ENCODE measurements at regions not wholly inside any gene's neighbourhood (a gene's known extent, or its start where the extent isn't known, plus 50 kb on each side); places are given as distances from the start of the nearest gene placed in this dataset.

GRCh38 chr3:34779092-34779491 lies 860.2 kb upstream of the ARPP21 start:
- no peak for DNase-seq (ENCODE audit: low spot score)
- in situ Hi-C loops (cut with MboI; ENCODE audit: low sequenced_read_pairs, unreplicated experiment), result no loop called here
- TF ChIP-seq CTCF (IDR thresholded peaks at IDR 0.05; ENCODE audit: borderline replicate concordance, control extremely low read depth, extremely low read depth, insufficient read depth, missing control alignments), result no peak

DNA sequence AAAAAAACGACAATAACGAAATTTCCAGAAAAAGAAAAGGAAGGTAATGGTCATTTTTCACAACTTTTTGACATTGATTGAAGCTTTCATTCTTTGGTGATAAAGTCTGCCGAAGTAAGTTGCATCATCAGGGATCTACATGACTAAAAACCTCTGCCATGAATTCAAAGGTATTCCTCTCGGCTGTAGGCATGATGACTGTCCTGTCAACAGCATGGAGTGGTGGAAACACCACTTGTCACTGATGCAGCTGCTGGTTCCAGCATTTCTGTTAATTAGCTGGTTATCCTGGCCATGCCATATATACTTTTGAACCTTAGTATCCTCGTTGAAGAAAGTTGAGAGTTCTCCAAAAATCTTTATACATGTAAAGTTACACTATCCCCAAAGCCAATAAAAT lies 859.0 kb upstream of the ARPP21 start:
- in situ Hi-C loops (cut with MboI; ENCODE audit: low sequenced_read_pairs, unreplicated experiment), result no loop called here
- TF ChIP-seq CTCF (IDR thresholded peaks at IDR 0.05; ENCODE audit: borderline replicate concordance, control extremely low read depth, extremely low read depth, insufficient read depth, missing control alignments), result no peak
- DNase-seq (ENCODE audit: low spot score), result no peak

GRCh38 chr3:34780973-34781372 lies 858.4 kb upstream of the ARPP21 start:
- in situ Hi-C loops (cut with MboI; ENCODE audit: low sequenced_read_pairs, unreplicated experiment), result no loop called here
- no peak for DNase-seq (ENCODE audit: low spot score)
- no peak for TF ChIP-seq CTCF (IDR thresholded peaks at IDR 0.05; ENCODE audit: borderline replicate concordance, control extremely low read depth, extremely low read depth, insufficient read depth, missing control alignments)

GRCh38 chr3:34782871-34783270 lies 856.5 kb upstream of the ARPP21 start:
- in situ Hi-C loops (cut with MboI; ENCODE audit: low sequenced_read_pairs, unreplicated experiment), result no loop called here
- no peak for DNase-seq (ENCODE audit: low spot score)
- TF ChIP-seq CTCF (IDR thresholded peaks at IDR 0.05; ENCODE audit: borderline replicate concordance, control extremely low read depth, extremely low read depth, insufficient read depth, missing control alignments), result no peak

DNA sequence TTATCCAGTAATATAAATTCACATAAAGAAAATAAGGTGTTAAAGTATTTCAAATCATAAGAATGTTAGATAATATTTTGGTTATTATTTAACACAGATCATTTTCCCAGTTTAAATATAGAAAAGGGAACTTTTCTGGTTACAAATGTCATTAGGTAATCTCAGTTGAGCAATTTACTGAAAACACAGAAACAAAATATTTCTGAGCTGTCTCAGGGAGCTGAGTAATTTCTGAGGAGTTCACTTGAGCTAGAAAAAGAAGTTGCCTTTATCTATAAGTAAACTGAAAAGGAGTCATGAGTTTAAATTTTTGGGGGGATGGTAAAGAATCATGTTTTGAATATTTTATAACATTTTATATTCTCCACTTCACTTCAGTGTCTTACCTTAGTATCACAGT lies 855.4 kb upstream of the ARPP21 start:
- in situ Hi-C loops (cut with MboI; ENCODE audit: low sequenced_read_pairs, unreplicated experiment), result no loop called here
- no peak for DNase-seq (ENCODE audit: low spot score)
- no peak for TF ChIP-seq CTCF (IDR thresholded peaks at IDR 0.05; ENCODE audit: borderline replicate concordance, control extremely low read depth, extremely low read depth, insufficient read depth, missing control alignments)

DNA sequence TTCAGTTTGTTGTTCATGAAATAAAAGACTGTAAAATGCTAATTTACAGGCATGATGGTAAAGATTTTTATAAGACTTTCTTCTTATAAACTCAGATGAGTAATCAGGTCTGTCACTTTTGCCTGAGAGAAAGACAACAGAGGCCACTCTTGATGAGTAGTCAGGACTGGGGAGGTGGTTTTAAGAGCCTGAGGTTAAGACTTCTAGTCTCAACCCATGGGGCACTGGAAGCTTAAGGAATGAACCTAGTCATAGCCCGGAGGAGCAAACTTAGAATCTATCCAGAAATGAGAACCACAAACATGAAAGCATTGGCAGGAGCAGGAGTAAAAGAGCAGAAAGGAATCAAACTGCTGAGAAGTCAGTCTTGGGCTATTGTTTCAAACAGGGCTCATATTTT lies 846.3 kb upstream of the ARPP21 start:
- in situ Hi-C loops (cut with MboI; ENCODE audit: low sequenced_read_pairs, unreplicated experiment), result no loop called here
- no peak for TF ChIP-seq CTCF (IDR thresholded peaks at IDR 0.05; ENCODE audit: borderline replicate concordance, control extremely low read depth, extremely low read depth, insufficient read depth, missing control alignments)
- no peak for DNase-seq (ENCODE audit: low spot score)

DNA sequence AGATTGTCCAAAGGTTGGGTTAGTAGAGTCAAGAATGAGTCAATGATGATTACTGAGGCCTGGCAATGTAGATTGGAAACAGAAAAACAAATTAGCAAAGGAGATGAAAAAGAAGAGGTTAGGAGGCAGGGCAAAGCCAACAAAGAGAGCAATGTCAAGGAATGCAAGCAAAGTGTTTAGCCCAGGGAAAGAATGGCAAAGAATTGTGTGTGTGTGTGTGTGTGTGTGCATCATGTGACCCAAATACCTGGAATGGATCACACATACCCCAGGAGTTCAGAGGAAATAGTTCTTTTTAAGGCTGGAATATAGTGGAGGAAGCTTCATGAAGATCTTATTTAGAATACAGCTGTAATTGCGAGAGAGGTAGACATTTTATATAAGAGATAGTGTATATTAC lies 831.7 kb upstream of the ARPP21 start:
- in situ Hi-C loops (cut with MboI; ENCODE audit: low sequenced_read_pairs, unreplicated experiment), result no loop called here
- TF ChIP-seq CTCF (IDR thresholded peaks at IDR 0.05; ENCODE audit: borderline replicate concordance, control extremely low read depth, extremely low read depth, insufficient read depth, missing control alignments), result no peak

More for the DNA sequence above, 831.7 kb upstream of the ARPP21 start:
- DNase-seq (ENCODE audit: low spot score), result no peak
